ENCODE measurements at regions not wholly inside any gene's neighbourhood (a gene's known extent, or its start where the extent isn't known, plus 50 kb on each side); places are given as distances from the start of the nearest gene placed in this dataset.
A peak's percentile ranks its signal among the peaks of the same experiment; 100 is the strongest.

- no peak for FAIRE-seq
- H3K4me2 ChIP-seq (ENCODE audit: insufficient read depth in 1 of 2, low read depth in 2 of 2, low read length in 2 of 2) = peak overlapping the region in 1 of 2 experiments; percentile 41; a peak in 1 of 4 replicates
- CTCF ChIA-PET (ENCODE audit: partially characterized antibody) = interaction anchor here (0.6 to 1.1 kb wide), 2 partner anchors 42 to 1080 kb away, joined by 3 to 4 read pairs; no protein-coding TSS in a partner anchor
These were observed 133.0 kb upstream of the HTR2C start for GRCh38 chrX:114450911-114451310.

More at GRCh38 chrX:114450911-114451310, 133.0 kb upstream of the HTR2C start:
- Histone ChIP-seq H3K23ac (ENCODE audit: insufficient read length) (no peak overlapping the region), H3K14ac (ENCODE audit: insufficient read length) (no peak overlapping the region), H2BK5ac (ENCODE audit: low read depth, low read length) (no peak overlapping the region), H3K79me1 (ENCODE audit: low read depth, low read length) (no peaks in the 10 kb centered on the region), H3K23me2 (ENCODE audit: low read depth, low read length) (no peaks in the 10 kb centered on the region), H4K8ac (ENCODE audit: extremely low read depth, insufficient read depth, low read length) (no peak overlapping the region), H2AK5ac (ENCODE audit: low read depth, low read length) (no peak overlapping the region), H3K4me1 (replicated peaks in 1 of 4; ENCODE audit: control insufficient read depth in 3 of 4, insufficient read depth in 4 of 4, low read length in 3 of 4) (no peaks in the 10 kb centered on the region; a peak in 2 of 7 replicates), H2BK120ac (replicated peaks; ENCODE audit: low read depth, low read length) (no peak overlapping the region), H3K18ac (ENCODE audit: extremely low read depth, low read length) (no peak overlapping the region), H3K27me3 (replicated peaks in 1 of 4; ENCODE audit: control insufficient read depth in 3 of 4, extremely low read depth in 1 of 4, insufficient read depth in 3 of 4, low read length in 3 of 4) (peaks cover 2 to 4% (median 3%) of the 10 kb centered on the region in 4 experiments; a peak in 4 of 7 replicates), H4K91ac (replicated peaks; ENCODE audit: insufficient read length, low read length) (no peak overlapping the region), H3K79me2 (ENCODE audit: control insufficient read depth in 1 of 2, insufficient read depth in 2 of 2, low read length in 2 of 2) (no peaks in the 10 kb centered on the region), H3K4me3 (ENCODE audit: extremely low read depth in 1 of 4, insufficient read depth in 2 of 4, low read depth in 3 of 4, low read length in 4 of 4) (0 out of 8 replicates have a peak overlapping the region, but pooled peaks of 1 of the 4 experiments have one; percentile 9), H3K9ac (replicated peaks in 1 of 4; ENCODE audit: extremely low read depth in 1 of 4, low read depth in 3 of 4, low read length in 3 of 4) (no peak overlapping the region), H3K27ac (ENCODE audit: low read depth, low read length) (no peak overlapping the region), H4K5ac (ENCODE audit: insufficient read length, low read depth, low read length) (no peak overlapping the region), H2BK12ac (ENCODE audit: low read depth, low read length) (no peak overlapping the region), H3K36me3 (ENCODE audit: control insufficient read depth in 2 of 4, insufficient read depth in 4 of 4, low read length in 3 of 4) (no peaks in the 10 kb centered on the region), H3K4ac (replicated peaks; ENCODE audit: insufficient read length, low read depth, low read length) (no peak overlapping the region), H2BK15ac (ENCODE audit: low read length) (no peak overlapping the region), H2BK20ac (ENCODE audit: low read length) (no peak overlapping the region), H3K56ac (replicated peaks; ENCODE audit: insufficient read length, low read depth, low read length) (no peak overlapping the region), H2AFZ (ENCODE audit: low read length) (no peak overlapping the region), H3K9me3 (ENCODE audit: insufficient read depth in 2 of 2, low read depth in 1 of 2, low read length in 1 of 2) (no peaks in the 10 kb centered on the region), H4K20me1 (replicated peaks in 1 of 2; ENCODE audit: control insufficient read depth in 1 of 2, insufficient read depth in 2 of 2, low read length in 2 of 2) (no peaks in the 10 kb centered on the region)
- WGBS, 2 experiments (ENCODE audit: extremely low coverage in 1 of 2, insufficient coverage in 1 of 2, insufficient read length in 1 of 2, insufficient replicate concordance in 2 of 2, low coverage in 1 of 2, low lambda C conversion rate in 2 of 2, missing lambda C conversion rate in 1 of 2) = 18% methylated on average over 2 of the region's 2 CpGs; no CpG with 5 or more reads in 1 of the 2 experiments
- no peak for DNase-seq (ENCODE audit: low read depth in 1 of 2, low spot score in 2 of 2)
- TF ChIP-seq EGR1 (IDR thresholded peaks at IDR 0.05; ENCODE audit: borderline replicate concordance, low read depth, low read length) = no peak
- POLR2A ChIA-PET (ENCODE audit: partially characterized antibody) = interaction anchor here (1.3 to 1.5 kb wide), 2 partner anchors 12 to 22 kb away, joined by 5 to 6 read pairs; no protein-coding TSS in a partner anchor

Data from H1 (cell line).